HG03460 (cell line): ENCODE measurements at regions not wholly inside any gene's neighbourhood (a gene's known extent, or its start where the extent isn't known, plus 50 kb on each side); places are given as distances from the start of the nearest gene placed in this dataset.

ENCODE experiments used
- ATAC-seq: cut with Tn5 transposase; IDR thresholded peaks from one replicate; pipeline ENCODE4 v1.9.1; 2021; ENCODE audit not compliant: unreplicated experiment

DNA sequence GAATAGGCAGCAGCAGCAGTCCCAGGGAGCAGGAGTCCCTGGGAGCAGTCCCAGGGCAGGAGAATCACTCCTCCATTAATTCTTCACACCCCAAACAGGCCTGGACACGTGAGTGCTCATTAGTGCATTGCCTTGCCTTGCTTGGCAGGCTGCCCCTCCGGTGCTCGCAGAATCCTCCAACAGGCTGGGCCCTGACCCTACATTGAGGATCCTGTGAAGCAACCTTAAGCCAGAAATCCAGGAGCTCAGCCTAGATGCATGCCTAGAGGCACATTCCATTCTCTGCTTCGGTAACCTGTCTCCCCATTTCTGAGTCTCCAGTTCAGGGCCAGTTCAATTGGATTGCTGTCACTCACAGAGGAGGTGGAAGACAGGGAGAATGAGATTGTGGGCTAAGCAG, 97.4 kb upstream of the LRATD1 start:
- ATAC-seq: no peak

DNA sequence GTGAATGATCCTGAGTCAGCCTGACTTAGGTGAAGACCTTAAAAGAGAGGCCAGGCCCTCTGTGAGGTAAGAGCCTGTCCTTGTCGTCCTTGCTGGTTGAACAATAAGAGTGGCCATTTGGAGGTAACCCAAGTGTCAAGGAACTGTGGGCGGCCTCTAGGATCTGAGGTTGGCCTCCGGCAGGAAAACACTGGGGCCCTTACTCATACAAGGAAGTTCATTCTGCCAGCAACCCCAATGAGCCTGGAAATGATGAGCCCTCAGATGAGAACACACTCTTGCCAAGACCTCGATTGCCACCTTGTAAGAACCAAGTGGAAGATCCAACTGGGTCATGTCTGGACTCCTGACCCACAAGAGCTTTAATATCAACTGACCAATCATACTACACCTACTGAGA, 95.5 kb upstream of the LRATD1 start:
- no peak for ATAC-seq

DNA sequence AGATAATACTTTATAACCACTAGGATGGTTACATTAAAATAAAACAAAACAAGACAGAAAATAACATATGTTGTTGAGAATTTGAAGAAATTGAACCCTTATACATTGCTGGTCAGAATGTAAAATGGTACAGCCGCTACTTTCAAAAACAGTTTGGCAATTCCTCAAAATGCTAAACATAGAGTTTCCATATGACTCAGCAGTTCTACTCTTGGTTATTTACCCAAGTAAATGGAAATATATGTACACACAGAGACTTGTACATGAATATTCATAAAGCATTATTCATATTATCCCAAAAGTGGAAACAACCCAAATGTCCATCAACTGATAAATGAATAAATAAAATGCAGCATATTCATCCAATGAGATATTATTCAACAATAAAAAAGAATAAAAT, 92.5 kb upstream of the LRATD1 start:
- no peak for ATAC-seq

DNA sequence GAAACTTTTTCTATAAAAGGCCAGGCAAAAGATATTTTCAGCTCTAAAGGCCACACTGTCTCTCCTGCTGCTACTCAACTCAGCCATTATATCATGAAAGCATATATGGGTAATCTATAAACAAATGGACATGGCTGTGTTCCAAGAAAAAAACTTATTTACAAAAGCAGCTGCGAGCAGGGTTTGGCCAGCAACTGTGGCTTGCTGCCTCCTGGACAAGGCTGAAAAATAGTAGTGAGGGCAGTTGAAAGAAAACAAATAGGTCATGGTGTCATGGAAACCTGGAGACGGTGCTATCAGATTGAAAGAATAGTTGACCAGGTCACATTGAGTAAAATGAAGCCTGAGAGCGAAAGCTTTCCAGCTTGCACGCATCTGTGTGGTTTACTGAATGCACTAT, 89.2 kb upstream of the LRATD1 start:
- ATAC-seq: no peak

DNA sequence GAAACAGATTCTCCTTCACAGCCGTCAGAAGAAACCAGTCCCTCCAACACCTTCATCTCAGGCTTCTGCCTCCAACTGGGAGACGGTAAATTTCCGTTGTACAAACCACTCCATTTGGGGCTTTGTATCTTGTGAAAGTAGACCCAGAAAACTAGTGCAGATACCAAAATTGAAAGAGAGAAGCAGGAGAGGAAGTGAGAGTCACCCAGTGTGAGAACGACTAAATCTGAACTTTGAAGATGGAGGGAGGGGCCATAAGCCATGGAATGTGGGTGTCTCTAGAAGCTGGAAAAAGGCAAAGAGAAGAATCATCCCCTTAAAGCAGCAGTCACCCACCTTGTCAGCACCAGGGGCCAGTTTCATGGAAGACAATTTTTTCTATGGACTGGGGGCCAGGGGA, 88.3 kb upstream of the LRATD1 start:
- no peak for ATAC-seq

DNA sequence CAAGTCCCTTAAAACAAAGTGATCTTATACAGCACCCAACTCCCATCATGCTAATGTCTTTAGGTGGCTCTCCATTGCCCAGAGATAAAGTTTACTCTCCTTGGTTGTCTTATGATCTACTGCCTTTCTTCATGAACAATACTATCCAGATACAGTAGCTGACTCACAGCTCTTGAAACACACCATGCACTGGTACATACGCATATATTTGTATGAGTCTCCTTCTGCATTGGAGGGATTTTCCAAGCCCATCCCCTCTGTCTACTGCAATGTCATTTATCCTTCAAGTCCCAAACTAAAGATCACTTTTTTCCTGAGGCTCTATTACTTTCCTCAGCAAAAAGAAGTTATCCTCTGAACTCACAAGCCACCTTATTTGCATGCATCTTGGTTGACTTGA, 84.7 kb upstream of the LRATD1 start:
- no peak for ATAC-seq

DNA sequence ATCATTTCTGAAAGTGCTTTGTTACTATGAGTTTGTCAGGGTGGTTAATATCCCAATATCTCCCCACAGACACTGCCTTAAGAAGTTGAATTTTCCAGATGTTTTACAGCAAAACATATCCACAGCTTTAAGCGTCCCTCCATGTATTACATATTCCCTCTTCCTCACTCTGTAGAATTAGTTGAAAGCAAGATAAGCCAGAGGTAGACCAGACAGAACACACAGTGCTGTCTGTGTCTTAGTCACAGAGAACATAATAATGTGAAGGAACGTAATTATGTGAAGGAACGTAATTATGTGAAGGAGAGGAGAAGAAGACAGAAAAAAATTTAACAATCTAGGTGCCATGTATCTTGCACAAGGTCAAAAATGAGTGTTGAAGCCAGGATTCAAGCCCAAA, 81.9 kb upstream of the LRATD1 start:
- ATAC-seq: no peak

DNA sequence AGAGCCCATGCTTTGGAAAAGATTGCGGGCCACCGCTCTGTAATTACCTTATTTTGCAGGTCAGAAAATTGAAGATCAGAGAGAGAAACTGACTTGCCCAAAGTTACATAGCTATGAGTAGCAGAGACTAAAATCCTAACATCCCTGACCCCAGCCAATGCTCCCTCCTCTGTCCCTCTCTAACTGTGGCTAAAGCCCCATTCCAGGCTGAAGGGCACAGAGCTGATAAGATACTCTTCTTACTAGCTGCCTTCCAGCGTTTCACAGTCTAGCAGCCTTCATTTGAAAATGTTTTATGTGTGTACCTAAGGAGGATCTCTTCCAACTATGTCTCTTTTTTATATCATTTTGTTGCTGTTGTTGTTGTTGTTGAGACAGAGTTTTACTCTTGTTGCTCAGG, 81.4 kb upstream of the LRATD1 start:
- ATAC-seq: no peak

DNA sequence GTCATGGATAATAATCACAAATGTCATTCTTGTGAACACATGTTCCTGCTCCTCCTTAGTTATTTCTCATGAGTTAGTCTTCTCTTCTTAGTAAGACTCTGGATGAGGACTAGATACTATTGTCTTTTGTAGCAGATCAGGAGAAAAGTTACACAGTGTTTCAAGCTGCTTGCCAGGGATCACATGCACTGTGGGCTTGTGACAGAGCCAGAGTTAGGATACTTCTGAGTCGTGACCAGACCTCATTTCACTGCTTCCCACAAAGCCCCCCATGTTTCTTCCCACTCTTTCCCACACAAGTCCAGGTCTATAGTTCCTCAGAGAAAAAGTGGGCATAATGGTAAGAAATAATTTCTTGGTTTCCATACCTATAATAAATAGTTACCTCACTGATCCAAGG, 80.2 kb upstream of the LRATD1 start:
- no peak for ATAC-seq

DNA sequence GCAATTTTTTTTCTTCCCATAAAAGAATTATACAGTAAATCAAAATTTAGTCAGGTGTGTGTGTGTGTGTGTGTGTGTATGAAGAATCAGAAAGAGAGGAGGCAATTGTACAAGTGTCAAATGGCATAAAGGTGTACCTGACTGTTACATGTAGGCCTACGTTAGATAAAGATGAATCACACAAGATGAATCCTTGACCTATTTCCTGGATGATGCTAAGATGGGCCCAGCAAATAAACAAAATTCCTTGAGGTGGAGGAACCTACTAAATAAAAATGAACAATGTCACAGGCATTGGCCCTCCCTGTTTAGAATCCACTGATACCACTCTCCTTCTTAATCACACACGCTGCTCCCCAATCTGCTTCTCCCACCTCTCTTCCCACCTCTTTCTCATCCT, 79.7 kb upstream of the LRATD1 start:
- no peak for ATAC-seq

DNA sequence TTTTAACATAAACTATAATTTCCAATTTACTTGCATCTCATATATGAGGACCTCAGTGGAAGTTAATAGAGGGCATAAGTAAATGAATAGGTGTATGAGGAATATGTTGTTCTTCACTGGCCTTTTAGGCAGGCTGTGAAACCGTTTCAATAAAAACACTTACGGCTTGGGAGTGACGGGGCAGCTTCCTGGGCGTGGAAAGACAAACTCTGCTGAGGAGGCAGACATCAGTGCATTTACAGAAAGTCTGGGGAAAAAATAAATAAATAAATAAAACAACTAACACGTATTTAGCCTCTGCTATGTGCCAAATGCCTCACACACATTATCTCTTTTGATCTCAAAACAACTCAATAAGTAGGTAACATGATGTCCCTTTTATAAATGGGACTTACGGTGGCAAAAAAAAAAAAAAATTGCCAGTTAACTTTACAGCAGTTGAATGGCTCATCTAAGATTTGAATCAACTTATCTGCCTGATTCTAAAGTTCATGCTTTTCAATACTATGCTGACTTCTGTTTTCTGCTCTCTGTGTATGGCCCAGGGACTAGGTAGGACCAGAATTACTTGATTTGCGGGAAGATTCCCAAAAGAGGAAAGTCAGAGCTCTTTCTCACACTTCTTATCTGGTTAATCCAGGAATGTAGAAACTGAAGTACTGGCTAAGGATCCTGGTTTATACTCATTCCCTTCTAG, 77.5 kb upstream of the LRATD1 start:
- ATAC-seq: no peak

DNA sequence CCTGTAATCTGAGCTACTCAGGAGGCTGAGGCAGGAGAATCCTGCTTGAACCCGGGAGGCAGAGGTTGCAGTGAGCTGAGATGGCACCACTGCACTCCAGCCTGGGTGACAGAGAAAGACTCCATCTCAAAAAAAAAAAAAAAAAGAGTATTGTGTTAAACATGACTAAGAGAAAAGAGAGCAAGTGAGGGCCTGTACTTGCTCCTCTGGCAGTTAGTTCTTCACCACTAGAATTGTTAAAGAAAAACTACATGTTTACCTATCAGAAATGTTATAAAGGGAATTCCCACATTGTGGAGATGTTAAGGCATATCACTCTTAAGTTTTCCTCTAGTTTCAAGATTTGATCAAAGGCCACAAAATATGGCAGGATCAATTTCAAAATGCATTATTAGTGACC, 75.4 kb upstream of the LRATD1 start:
- ATAC-seq: no peak

DNA sequence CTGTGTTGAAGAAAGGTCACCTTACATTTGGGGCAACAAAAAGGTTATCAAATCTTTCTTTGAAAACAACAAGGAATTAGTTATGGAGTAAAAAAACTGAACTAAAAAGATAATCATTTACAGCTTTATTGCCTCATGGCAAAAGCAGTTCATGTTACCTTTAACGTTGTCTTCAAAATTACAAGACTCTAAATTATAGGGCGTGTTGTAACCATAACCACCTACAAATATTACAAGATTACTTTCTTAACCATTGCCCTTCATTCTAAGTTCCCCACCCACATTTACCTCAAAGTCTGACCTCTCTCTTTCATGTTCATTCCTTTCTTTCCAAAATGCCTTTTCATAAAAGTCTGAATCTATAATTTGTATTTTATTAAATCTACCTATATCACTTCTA, 74.6 kb upstream of the LRATD1 start:
- ATAC-seq: no peak

DNA sequence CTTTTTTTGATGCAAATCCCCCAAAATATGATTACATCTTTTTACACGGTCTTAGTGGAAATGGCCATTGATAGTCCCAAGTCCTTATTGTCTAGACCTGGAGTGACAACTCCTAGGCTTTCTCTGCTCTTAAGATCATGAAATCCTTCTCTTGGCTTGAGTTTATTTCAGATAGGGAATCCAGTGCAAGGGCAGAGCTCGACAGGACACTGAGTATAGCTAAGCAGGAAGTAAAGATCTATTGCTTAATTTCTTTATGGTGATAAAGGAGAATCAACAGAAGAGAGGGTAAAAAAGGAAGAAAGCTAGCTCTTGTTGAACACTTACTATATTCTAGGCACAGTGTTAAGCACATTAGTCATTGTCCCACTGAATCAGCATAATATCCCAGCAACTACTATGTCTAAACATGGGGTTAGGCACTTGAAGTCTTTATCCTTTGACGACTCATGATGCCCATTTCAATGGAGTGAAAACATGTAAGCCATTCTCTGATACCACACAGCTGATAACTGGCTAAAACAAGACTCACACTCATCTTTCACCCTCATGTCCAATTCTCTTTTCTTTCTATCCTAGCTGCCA, 74.1 kb upstream of the LRATD1 start:
- ATAC-seq: no peak

DNA sequence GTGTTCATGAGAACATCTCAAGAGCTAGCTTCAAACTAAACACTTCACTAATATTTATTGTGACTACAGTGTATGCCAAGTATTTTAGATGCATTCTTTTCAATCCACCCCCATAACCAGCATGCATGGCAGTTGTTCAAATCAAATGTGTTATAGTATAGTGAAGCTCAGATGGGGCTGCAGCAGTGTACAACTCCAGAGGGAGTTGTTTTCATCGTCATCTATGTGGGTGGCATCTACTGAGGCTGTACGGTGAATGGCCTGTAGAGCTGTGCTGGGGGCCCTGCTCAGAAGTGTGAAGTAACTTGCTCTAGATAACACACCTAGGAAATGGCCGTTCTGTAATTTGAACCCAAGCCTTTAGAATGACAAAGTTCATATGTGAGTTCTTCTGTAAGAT, 71.8 kb upstream of the LRATD1 start:
- ATAC-seq: no peak

DNA sequence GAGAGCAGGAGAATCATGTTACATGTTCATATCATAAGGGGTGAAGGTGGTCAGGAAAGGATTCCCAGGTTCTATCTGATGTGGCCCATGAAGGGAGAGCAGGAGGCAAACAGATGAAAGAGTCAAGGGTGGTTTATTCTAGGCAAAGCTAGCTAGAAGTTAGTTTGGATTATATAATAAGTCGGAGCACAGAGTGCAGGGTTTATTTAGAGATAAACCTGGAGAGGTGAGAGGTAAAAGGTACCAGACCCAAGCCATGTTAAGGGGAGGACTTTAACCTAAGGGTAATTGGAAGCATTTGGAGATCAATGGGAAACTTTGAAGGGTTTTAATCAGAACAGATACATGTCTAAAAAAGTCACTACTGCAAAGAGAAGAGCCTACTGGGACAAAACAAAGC, 69.2 kb upstream of the LRATD1 start:
- no peak for ATAC-seq

DNA sequence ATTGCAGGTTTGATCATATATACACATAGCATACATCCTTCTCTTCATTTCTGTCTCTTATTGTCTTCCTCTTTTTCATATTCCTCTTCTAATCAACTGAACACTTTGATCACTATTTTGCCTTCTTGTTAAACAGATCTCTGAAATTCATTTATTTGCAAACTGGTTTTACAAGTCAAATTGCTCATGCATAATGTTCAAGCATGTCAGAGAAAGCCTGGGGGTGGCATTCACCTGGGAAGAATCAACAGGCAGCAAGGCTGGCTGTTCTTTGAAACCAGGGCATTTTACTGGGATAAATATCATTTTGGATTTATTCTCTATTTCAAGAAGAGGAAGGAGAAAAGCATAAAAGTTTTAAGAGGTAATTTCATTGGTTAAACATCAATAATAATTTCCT, 66.9 kb upstream of the LRATD1 start:
- no peak for ATAC-seq

DNA sequence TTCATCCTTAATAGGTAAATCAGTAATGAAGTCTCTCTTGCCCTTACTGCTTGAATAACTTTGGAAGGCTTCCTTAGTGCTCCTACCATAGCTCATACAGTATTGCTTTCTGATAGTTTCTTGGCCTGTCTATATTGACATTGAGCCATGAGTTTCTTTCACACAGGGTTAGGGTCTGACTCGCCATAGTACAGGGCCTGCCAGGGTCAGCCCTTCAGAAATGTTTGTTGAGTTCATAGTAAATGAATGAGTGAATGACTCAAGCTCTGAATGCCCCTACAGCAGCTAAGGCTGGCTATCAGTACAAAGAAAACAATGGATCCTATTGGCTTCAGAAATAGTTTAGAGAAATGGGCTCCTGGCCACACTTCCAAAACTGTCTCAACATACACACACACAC, 65.0 kb upstream of the LRATD1 start:
- ATAC-seq: no peak

DNA sequence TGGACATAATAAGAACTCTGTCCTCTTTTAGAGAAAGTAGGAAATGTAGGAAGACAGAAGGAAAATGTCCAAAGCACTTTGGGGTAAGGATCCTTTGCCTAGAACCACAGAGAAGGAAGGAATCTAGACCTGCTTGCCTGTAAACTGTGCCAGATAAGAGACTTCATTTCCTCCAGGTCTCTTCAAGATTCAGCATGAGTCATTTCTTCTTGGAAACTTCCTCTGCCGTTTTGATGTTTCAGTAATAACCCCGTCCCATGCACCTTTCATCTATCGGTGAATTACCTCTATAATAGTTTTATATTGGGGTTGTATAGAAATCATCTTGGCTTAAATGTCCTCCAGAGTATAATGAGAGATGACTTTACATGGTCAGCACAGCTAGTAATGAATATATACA, 63.2 kb upstream of the LRATD1 start:
- no peak for ATAC-seq

DNA sequence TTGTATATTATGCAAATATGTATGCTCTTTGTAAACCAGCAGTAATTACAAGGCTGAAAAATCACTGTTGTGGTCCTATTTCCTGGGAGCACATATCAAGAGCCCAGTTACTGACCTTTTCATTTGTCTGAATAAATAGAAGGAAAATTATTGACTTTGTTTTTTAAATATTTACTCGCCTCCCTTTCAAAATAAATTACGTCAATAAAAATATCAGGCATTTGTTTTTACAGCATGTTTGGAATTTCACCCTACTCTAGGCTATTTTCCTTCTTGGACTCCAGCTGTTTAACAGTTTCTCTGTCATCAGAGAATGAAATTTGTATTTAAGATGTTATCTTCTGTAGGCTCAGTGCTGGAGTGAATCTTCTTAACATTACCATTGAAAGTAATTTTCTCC, 59.9 kb upstream of the LRATD1 start:
- ATAC-seq: no peak

DNA sequence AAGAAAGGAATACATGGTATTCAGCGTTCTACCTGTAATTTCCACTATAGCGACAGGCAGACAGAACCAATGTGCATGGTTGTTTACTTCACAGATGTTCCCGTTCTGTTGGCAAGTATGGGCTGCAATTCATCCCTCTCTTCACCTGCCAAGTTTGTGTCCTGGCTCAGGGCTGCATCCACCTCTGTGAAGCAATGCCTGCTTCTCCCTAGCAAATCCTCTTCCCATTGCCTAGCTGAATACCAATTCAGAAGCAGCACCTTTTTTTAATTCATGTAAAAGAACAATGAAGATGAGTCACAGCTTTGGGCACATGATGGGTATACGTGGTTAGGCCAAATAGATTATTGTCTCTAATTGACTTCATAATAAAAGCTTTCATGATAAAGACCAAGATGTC, 54.7 kb upstream of the LRATD1 start:
- no peak for ATAC-seq
